8988T (cell line): ENCODE measurements at regions not wholly inside any gene's neighbourhood (a gene's known extent, or its start where the extent isn't known, plus 50 kb on each side); places are given as distances from the start of the nearest gene placed in this dataset.
"Not testable (repeated sequence)": the region's sequence is repeated elsewhere in the genome, so short reads cannot be mapped to it uniquely, and the experiment has no call there.

Source experiments
- DNase-seq: peaks from one replicate; pipeline ENCODE4 v3.0.0; 2011

GRCh38 chr4:174398728-174399127, 115.0 kb downstream of the CEP44 start:
- no peak for DNase-seq

- no peak for DNase-seq
Measured at GRCh38 chr4:174397366-174398155, 113.8 kb downstream of the CEP44 start.

GRCh38 chr4:174396599-174397110, 112.9 kb downstream of the CEP44 start:
- DNase-seq = no peak

GRCh38 chr4:174394915-174395314, 111.2 kb downstream of the CEP44 start:
- no peak for DNase-seq

GRCh38 chr4:174389439-174389838, 105.7 kb downstream of the CEP44 start:
- no peak for DNase-seq

DNA sequence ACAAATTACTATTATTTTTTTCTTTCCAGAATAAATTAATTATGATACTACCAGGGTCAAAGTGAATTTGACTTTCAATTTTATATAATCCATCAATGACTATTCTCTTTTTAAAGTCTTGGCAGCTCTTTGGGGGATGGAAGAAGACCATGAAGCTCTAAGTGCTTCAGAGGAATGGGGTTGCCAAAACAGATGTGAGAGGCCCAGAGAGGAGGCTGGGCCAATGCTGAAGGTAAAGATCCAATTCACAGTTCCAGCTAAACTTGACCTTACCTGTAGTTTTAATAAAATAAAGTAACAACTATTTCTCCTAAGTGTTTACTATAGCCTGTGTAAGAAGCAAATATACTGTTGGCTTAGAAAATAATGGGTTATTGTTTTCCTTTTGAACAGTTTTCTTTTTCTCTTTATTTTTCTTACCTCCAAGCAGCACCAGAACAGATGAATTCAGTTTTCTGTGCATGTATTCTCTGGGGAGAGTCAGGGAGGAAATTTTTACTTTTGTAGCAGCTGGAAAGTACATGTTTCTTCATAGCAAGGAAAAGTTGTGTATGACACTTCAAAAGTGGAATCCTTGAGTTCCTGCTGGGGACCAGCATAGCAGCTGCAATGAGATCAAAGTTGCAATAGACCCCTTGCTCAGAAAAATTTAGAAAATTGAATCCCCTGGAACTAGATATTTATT, 104.9 kb downstream of the CEP44 start:
- no peak for DNase-seq

- DNase-seq = no peak
Measured at GRCh38 chr4:174387721-174388120, 104.0 kb downstream of the CEP44 start.

DNA sequence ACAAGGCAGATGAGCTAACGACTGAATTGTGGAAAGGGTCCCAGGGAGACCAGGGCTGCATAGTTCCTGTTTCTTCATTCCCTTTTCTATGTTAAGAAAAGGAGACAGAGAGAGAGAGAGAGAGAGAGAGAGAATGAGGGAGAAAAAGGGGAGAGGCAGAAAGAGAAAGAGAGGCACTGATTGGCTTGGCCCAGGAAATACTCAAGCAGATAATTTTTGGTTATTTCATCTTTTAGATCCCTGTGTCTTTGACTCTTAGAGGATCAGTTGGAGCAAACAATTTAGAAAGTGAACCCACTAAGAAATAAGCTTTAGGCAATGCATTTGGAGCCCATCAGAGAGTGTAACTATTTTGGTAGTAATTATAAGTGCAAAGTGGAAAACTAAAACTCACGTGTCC, 103.4 kb downstream of the CEP44 start:
- no peak for DNase-seq

DNA sequence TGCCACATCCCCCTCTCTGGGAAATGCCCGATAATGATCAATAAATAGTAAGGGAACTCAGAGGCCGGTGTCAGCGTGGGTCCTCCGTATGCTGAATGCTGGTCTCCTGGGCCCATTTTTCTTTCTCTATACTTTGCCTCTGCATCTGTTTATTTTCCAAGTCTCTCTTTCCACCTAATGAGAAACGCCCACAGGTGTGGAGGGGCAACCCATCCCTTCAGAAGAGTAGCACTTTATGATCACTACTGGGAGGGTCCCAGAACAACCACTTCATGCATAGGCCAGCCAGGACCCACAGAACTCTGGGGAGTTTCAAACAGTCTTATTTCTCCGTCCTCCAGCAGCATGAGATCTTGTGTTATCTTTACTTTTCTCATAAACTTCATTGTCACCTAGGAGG, 100.1 kb downstream of the CEP44 start:
- DNase-seq = no peak

DNA sequence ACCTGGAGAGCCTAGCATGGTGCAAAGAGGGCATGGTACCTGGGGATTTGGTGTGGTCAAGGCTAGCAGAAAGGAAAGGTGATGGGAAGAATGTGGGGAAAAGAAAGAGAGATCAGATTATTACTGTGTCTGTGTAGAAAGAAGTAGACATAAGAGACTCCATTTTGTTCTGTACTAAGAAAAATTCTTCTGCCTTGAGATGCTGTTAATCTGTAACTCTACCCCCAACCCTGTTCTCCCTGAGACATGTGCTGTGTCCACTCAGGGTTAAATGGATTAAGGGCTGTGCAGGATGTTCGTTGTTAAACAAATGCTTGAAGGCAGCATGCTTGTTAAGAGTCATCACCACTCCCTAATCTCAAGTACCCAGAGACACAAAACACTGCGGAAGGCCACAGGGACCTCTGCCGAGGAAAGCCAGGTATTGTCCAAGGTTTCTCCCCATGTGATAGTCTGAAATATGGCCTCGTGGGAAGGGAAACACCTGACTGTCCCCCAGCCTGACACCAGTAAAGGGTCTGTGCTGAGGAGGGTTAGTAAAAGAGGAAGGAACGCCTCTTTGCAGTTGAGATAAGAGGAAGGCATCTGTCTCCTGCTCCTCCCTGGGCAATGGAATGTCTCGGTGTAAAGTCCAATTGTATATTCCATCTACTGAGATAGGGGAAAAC, 99.4 kb downstream of the CEP44 start:
- not testable (repeated sequence) for DNase-seq
